ENCODE measurements at regions not wholly inside any gene's neighbourhood (a gene's known extent, or its start where the extent isn't known, plus 50 kb on each side); places are given as distances from the start of the nearest gene placed in this dataset.

DNA sequence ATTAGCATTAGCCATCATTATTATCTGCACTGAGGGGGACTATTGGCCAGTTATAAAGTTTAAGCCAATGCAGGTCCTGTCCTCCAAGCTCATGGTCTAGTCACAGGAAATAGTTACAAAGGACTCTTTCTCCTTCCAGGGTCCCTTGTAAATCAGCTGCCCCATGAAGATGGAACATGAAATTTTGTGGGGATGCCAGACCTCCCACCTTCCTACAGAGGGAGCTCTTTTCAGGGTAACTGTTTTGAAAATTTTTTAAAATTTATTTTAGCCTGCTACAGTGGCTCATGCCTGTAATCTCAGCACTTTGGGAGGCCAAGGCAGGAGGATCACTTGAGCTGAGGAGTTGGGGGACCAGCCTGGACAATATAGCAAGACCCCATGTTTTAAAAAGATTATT is 124.4 kb upstream of the SLC34A2 start:
- no peaks in the 10 kb centered on the region for H4K20me1 ChIP-seq (ENCODE audit: insufficient read depth, low read length)
- no peaks in the 10 kb centered on the region for H3K36me3 ChIP-seq (ENCODE audit: insufficient read depth, low read length)
- peaks cover 3% of the 10 kb centered on the region for H3K27me3 ChIP-seq (ENCODE audit: insufficient read depth, low read length)
- H3K9me3 ChIP-seq (ENCODE audit: insufficient read depth, low read depth, low read length) = no peaks in the 10 kb centered on the region
- DNase-seq (ENCODE audit: low read depth) = no peak
- Mint-ChIP-seq H3K36me3 (ENCODE audit: low read depth, unreplicated experiment) (no peaks in the 10 kb centered on the region), H3K9me3 (ENCODE audit: unreplicated experiment) (no peaks in the 10 kb centered on the region), H3K4me3 (ENCODE audit: unreplicated experiment) (no peak overlapping the region), H3K27me3 (ENCODE audit: low read depth, unreplicated experiment) (peaks cover 9% of the 10 kb centered on the region), H3K27ac (ENCODE audit: unreplicated experiment) (no peak overlapping the region), H3K4me1 (ENCODE audit: low read depth, unreplicated experiment) (peaks cover 4% of the 10 kb centered on the region)
- no peak overlapping the region for H3K4me3 ChIP-seq (ENCODE audit: insufficient read depth, low read depth, low read length)
- peaks cover 3% of the 10 kb centered on the region for H3K4me1 ChIP-seq (ENCODE audit: insufficient read depth, low read length)
- no peak overlapping the region for H2AFZ ChIP-seq (ENCODE audit: low read depth, low read length)
- H3K4me2 ChIP-seq (ENCODE audit: low read length) = no peak overlapping the region
- H3K9ac ChIP-seq (ENCODE audit: low read length) = no peak overlapping the region
- no peak overlapping the region for H3K27ac ChIP-seq (ENCODE audit: low read depth, low read length)
- no peaks in the 10 kb centered on the region for H3K79me2 ChIP-seq (ENCODE audit: insufficient read depth, low read length)
- TF ChIP-seq, protein P1, sequence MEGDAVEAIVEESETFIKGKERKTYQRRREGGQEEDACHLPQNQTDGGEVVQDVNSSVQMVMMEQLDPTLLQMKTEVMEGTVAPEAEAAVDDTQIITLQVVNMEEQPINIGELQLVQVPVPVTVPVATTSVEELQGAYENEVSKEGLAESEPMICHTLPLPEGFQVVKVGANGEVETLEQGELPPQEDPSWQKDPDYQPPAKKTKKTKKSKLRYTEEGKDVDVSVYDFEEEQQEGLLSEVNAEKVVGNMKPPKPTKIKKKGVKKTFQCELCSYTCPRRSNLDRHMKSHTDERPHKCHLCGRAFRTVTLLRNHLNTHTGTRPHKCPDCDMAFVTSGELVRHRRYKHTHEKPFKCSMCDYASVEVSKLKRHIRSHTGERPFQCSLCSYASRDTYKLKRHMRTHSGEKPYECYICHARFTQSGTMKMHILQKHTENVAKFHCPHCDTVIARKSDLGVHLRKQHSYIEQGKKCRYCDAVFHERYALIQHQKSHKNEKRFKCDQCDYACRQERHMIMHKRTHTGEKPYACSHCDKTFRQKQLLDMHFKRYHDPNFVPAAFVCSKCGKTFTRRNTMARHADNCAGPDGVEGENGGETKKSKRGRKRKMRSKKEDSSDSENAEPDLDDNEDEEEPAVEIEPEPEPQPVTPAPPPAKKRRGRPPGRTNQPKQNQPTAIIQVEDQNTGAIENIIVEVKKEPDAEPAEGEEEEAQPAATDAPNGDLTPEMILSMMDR (IDR thresholded peaks at IDR 0.05; ENCODE audit: insufficient read depth, low read depth, low read length) = no peak
- no peak for TF ChIP-seq EZH2 (IDR thresholded peaks at IDR 0.05; ENCODE audit: insufficient read depth, low read length)
- no peak for FAIRE-seq

DNA sequence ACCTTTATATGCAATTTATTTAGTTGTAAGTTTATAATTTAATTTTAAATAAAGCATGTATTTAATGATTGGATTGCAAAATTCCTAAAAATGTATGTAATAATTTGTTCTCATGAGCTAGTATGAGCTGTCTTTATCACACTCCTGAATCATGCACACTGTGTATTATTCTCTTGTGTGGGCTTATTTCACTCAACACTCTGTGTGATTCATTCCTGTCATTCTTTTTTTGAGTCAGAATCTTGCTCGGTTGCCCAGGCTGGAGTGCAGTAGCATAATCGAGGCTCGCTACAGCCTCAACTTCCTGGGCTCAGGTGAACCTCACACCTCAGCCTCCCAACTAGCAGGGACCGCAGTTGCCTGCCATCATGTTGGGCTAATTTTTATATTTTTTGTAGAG is 123.1 kb upstream of the SLC34A2 start:
- H3K4me3 ChIP-seq (ENCODE audit: insufficient read depth, low read depth, low read length) = no peak overlapping the region
- Mint-ChIP-seq H3K27ac (ENCODE audit: unreplicated experiment) (no peak overlapping the region), H3K9me3 (ENCODE audit: unreplicated experiment) (no peaks in the 10 kb centered on the region), H3K27me3 (ENCODE audit: low read depth, unreplicated experiment) (peaks cover 9% of the 10 kb centered on the region), H3K4me3 (ENCODE audit: unreplicated experiment) (no peak overlapping the region), H3K4me1 (ENCODE audit: low read depth, unreplicated experiment) (peaks cover 4% of the 10 kb centered on the region), H3K36me3 (ENCODE audit: low read depth, unreplicated experiment) (no peaks in the 10 kb centered on the region)
- no peaks in the 10 kb centered on the region for H3K36me3 ChIP-seq (ENCODE audit: insufficient read depth, low read length)
- no peak overlapping the region for H3K9ac ChIP-seq (ENCODE audit: low read length)
- no peaks in the 10 kb centered on the region for H4K20me1 ChIP-seq (ENCODE audit: insufficient read depth, low read length)
- H3K4me2 ChIP-seq (ENCODE audit: low read length) = no peak overlapping the region
- H3K27me3 ChIP-seq (ENCODE audit: insufficient read depth, low read length) = peaks cover 3% of the 10 kb centered on the region
- DNase-seq (ENCODE audit: low read depth) (no peak), FAIRE-seq (no peak)
- no peaks in the 10 kb centered on the region for H3K79me2 ChIP-seq (ENCODE audit: insufficient read depth, low read length)
- peaks cover 3% of the 10 kb centered on the region for H3K4me1 ChIP-seq (ENCODE audit: insufficient read depth, low read length)
- H2AFZ ChIP-seq (ENCODE audit: low read depth, low read length) = no peak overlapping the region
- no peaks in the 10 kb centered on the region for H3K9me3 ChIP-seq (ENCODE audit: insufficient read depth, low read depth, low read length)
- TF ChIP-seq, protein P1 (IDR thresholded peaks at IDR 0.05; ENCODE audit: insufficient read depth, low read depth, low read length) = no peak
- TF ChIP-seq EZH2 (IDR thresholded peaks at IDR 0.05; ENCODE audit: insufficient read depth, low read length) = no peak
- no peak overlapping the region for H3K27ac ChIP-seq (ENCODE audit: low read depth, low read length)

DNA sequence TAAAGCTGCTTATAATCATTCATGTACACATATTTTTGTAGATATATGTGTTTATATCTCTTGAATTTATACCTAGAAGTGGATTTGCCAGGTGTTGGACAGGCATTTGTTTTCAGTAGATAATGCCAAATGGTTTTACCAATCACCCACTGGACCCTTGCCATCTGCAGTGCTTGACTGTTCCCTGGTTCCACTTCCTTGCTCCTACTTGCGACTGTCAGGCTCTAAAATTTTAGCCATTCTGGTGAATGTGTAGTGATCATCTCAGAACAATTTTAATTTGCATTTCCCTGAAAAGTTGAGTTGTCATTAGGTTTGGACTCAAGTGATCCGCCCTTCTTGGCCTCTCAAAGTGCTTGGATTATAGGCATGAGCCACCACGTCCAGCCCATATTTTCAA is 122.4 kb upstream of the SLC34A2 start:
- TF ChIP-seq EZH2 (IDR thresholded peaks at IDR 0.05; ENCODE audit: insufficient read depth, low read length) = no peak
- TF ChIP-seq, protein P1 (IDR thresholded peaks at IDR 0.05; ENCODE audit: insufficient read depth, low read depth, low read length) = no peak
- FAIRE-seq (no peak), DNase-seq (ENCODE audit: low read depth) (no peak)
- Histone ChIP-seq H3K79me2 (ENCODE audit: insufficient read depth, low read length) (no peaks in the 10 kb centered on the region), H3K36me3 (ENCODE audit: insufficient read depth, low read length) (no peaks in the 10 kb centered on the region), H2AFZ (ENCODE audit: low read depth, low read length) (no peak overlapping the region), H3K4me3 (ENCODE audit: insufficient read depth, low read depth, low read length) (no peak overlapping the region), H3K4me1 (ENCODE audit: insufficient read depth, low read length) (peaks cover 3% of the 10 kb centered on the region), H3K9me3 (ENCODE audit: insufficient read depth, low read depth, low read length) (no peaks in the 10 kb centered on the region), H3K9ac (ENCODE audit: low read length) (no peak overlapping the region), H3K4me2 (ENCODE audit: low read length) (no peak overlapping the region), H4K20me1 (ENCODE audit: insufficient read depth, low read length) (no peaks in the 10 kb centered on the region), H3K27ac (ENCODE audit: low read depth, low read length) (no peak overlapping the region), H3K27me3 (ENCODE audit: insufficient read depth, low read length) (peaks cover 3% of the 10 kb centered on the region)
- Mint-ChIP-seq H3K27ac (ENCODE audit: unreplicated experiment) (no peak overlapping the region), H3K27me3 (ENCODE audit: low read depth, unreplicated experiment) (peaks cover 9% of the 10 kb centered on the region), H3K9me3 (ENCODE audit: unreplicated experiment) (no peaks in the 10 kb centered on the region), H3K4me1 (ENCODE audit: low read depth, unreplicated experiment) (peaks cover 4% of the 10 kb centered on the region), H3K36me3 (ENCODE audit: low read depth, unreplicated experiment) (no peaks in the 10 kb centered on the region), H3K4me3 (ENCODE audit: unreplicated experiment) (no peak overlapping the region)

All from astrocyte (in vitro differentiated cells and primary cell).